IMR-90 (cell line): ENCODE measurements at regions not wholly inside any gene's neighbourhood (a gene's known extent, or its start where the extent isn't known, plus 50 kb on each side); places are given as distances from the start of the nearest gene placed in this dataset.
"Not testable (repeated sequence)": the region's sequence is repeated elsewhere in the genome, so short reads cannot be mapped to it uniquely, and the experiment has no call there.

Source experiments
- BHLHE40 ChIP-seq: fragments of 150-350 bp; IDR thresholded peaks from 2 replicates; pipeline ENCODE4 v1.6.1; 2016; ENCODE audit warnings: mild to moderate bottlenecking, low read depth, low read length
- CTCF ChIP-seq: conservative IDR thresholded peaks from 2 replicates; pipeline ENCODE4 v1.5.1; 2012; ENCODE audit warnings: mild to moderate bottlenecking, low read depth, low read length, improper control_type of control experiment
- ELK1 ChIP-seq: fragments of 150-350 bp; IDR thresholded peaks from 2 replicates; pipeline ENCODE4 v1.6.1; 2016; ENCODE audit warnings: low read depth, mild to moderate bottlenecking, low read length, moderate library complexity, borderline replicate concordance
- FOS ChIP-seq: fragments of 150-350 bp; IDR thresholded peaks from 2 replicates; pipeline ENCODE4 v1.6.1; 2016; ENCODE audit warnings: low read depth, low read length
- MAFK ChIP-seq: IDR thresholded peaks from 2 replicates; pipeline ENCODE4 v1.6.1; 2012; ENCODE audit warnings: low read depth, low read length, improper control_type of control experiment
- MAZ ChIP-seq: IDR thresholded peaks from 2 replicates; pipeline ENCODE4 v1.6.1; 2012; ENCODE audit warnings: low read depth, mild to moderate bottlenecking, low read length, improper control_type of control experiment, moderate library complexity, borderline replicate concordance
- POLR2A ChIP-seq: IDR thresholded peaks from 2 replicates; pipeline ENCODE4 v1.6.1; 2012; ENCODE audit warnings: mild to moderate bottlenecking, low read depth, low read length
- RAD21 ChIP-seq: IDR thresholded peaks from 2 replicates; pipeline ENCODE4 v1.6.1; 2012; ENCODE audit warnings: low read length, improper control_type of control experiment
- RCOR1 ChIP-seq: IDR thresholded peaks from 2 replicates; pipeline ENCODE4 v1.6.1; 2012; ENCODE audit warnings: mild to moderate bottlenecking, low read length, improper control_type of control experiment; ENCODE audit not compliant: insufficient replicate concordance
- RFX5 ChIP-seq: IDR thresholded peaks from 2 replicates; pipeline ENCODE4 v1.8.0; 2012; ENCODE audit warnings: low read depth, mild to moderate bottlenecking, low read length, moderate library complexity
- SMC3 ChIP-seq: fragments of 150-350 bp; IDR thresholded peaks from 2 replicates; pipeline ENCODE4 v1.6.1; 2016; ENCODE audit warnings: low read depth, mild to moderate bottlenecking, antibody characterized with exemption, low read length, moderate library complexity

GRCh38 chr3:176093892-176094291, 1103.4 kb downstream of the TBL1XR1 start:
- not testable (repeated sequence) for TF ChIP-seq MAZ, RCOR1, CTCF, POLR2A, RAD21, FOS, MAFK, BHLHE40, SMC3, RFX5, ELK1
